HEK293 (cell line): ENCODE measurements at regions not wholly inside any gene's neighbourhood (a gene's known extent, or its start where the extent isn't known, plus 50 kb on each side); places are given as distances from the start of the nearest gene placed in this dataset.

Experiments
- CTCF ChIA-PET: fragments of 350-600 bp; formaldehyde crosslinking; extraction: SDS; loops from one replicate; lab custom pipeline; 2021; ENCODE audit warnings: antibody characterized with exemption; lab: Yijun Ruan, JAX
- POLR2A ChIA-PET: fragments of 300-600 bp; formaldehyde crosslinking; extraction: SDS; loops from one replicate; lab custom pipeline; 2020; ENCODE audit warnings: antibody characterized with exemption, inconsistent platforms; lab: Yijun Ruan, JAX
- H3K27ac ChIP-seq: fragments of 200-500 bp; sonication (Bioruptor generic); 2 replicates; pipeline ENCODE4 v1.5.1; 2014; ENCODE audit warnings: low read depth, low read length, control low read depth, inconsistent platforms; ENCODE audit errors: extremely low read depth
- H3K36me3 ChIP-seq, 2 experiments: fragments of 200-500 bp in 1 of 2; sonication (Bioruptor generic) in 1 of 2; 1 replicate in 1 of 2; 2 replicates in 1 of 2; pipeline ENCODE4 v1.5.1; 2014 to 2017; ENCODE audit warnings: inconsistent platforms in 2 of 2, low read length in 2 of 2; ENCODE audit not compliant: control insufficient read depth in 2 of 2, insufficient read depth in 1 of 2
- H3K4me1 ChIP-seq: fragments of 200-500 bp; sonication (Bioruptor generic); 2 replicates; pipeline ENCODE4 v1.5.1; 2014; ENCODE audit warnings: mild to moderate bottlenecking, low read length, inconsistent platforms; ENCODE audit not compliant: control insufficient read depth, insufficient read depth
- H3K4me3 ChIP-seq: 2 replicates; pipeline ENCODE4 v1.5.1; 2011; ENCODE audit warnings: low read depth, mild to moderate bottlenecking, control low read depth, low read length, moderate library complexity
- H3K9me3 ChIP-seq: fragments of 200-500 bp; sonication (Bioruptor generic); 2 replicates; pipeline ENCODE4 v1.5.1; 2014; ENCODE audit warnings: low read depth, low read length, inconsistent platforms; ENCODE audit not compliant: control insufficient read depth, insufficient read depth
- BCL11B ChIP-seq: fragments of 450-650 bp; formaldehyde crosslinking; IDR thresholded peaks from 2 replicates; pipeline ENCODE4 v1.5.1; 2016; ENCODE audit warnings: low read depth, missing biosample characterization, missing genetic modification characterization
- GFI1B ChIP-seq: fragments of 450-650 bp; formaldehyde crosslinking; IDR thresholded peaks from 2 replicates; pipeline ENCODE4 v1.5.1; 2016; ENCODE audit warnings: missing biosample characterization, missing genetic modification characterization
- KLF10 ChIP-seq: fragments of 450-650 bp; IDR thresholded peaks from 2 replicates; pipeline ENCODE4 v1.5.1; 2018; ENCODE audit warnings: missing biosample characterization, mild to moderate bottlenecking, missing genetic modification characterization
- PRDM1 ChIP-seq: fragments of 450-650 bp; formaldehyde crosslinking; IDR thresholded peaks from 2 replicates; pipeline ENCODE4; 2016; ENCODE audit warnings: missing biosample characterization, missing genetic modification characterization
- ZBTB20 ChIP-seq: fragments of 450-650 bp; formaldehyde crosslinking; IDR thresholded peaks from 2 replicates; pipeline ENCODE4 v1.5.1; 2016; ENCODE audit warnings: missing biosample characterization, missing genetic modification characterization
- ZEB2 ChIP-seq: fragments of 450-650 bp; formaldehyde crosslinking; IDR thresholded peaks from 2 replicates; pipeline ENCODE4 v1.5.1; 2016; ENCODE audit warnings: missing biosample characterization, missing genetic modification characterization
- ZFP3 ChIP-seq: fragments of 450-650 bp; formaldehyde crosslinking; IDR thresholded peaks from 2 replicates; pipeline ENCODE4 v1.5.1; 2016; ENCODE audit warnings: low read depth, missing biosample characterization, missing genetic modification characterization
- ZNF211 ChIP-seq: fragments of 450-650 bp; formaldehyde crosslinking; IDR thresholded peaks from 2 replicates; pipeline ENCODE4 v1.5.1; 2016; ENCODE audit warnings: low read depth, missing biosample characterization, missing genetic modification characterization
- ZNF23 ChIP-seq: fragments of 450-650 bp; formaldehyde crosslinking; IDR thresholded peaks from 2 replicates; pipeline ENCODE4 v1.5.1; 2016; ENCODE audit warnings: missing biosample characterization, missing genetic modification characterization, borderline replicate concordance
- ZNF350 ChIP-seq: fragments of 450-650 bp; formaldehyde crosslinking; IDR thresholded peaks from 2 replicates; pipeline ENCODE4 v1.5.0; 2017; ENCODE audit warnings: missing biosample characterization, mild to moderate bottlenecking, missing genetic modification characterization
- ZNF561 ChIP-seq: fragments of 450-650 bp; IDR thresholded peaks from 2 replicates; pipeline ENCODE4 v1.5.1; 2018; ENCODE audit warnings: missing biosample characterization, missing genetic modification characterization, borderline replicate concordance
- ZNF658 ChIP-seq: fragments of 450-650 bp; formaldehyde crosslinking; IDR thresholded peaks from 2 replicates; pipeline ENCODE4; 2016; ENCODE audit warnings: missing biosample characterization, missing genetic modification characterization
- ZNF747 ChIP-seq: fragments of 450-650 bp; formaldehyde crosslinking; IDR thresholded peaks from 2 replicates; pipeline ENCODE4 v1.5.1; 2016; ENCODE audit warnings: missing biosample characterization, missing genetic modification characterization
- ZNF76 ChIP-seq: fragments of 450-650 bp; formaldehyde crosslinking; IDR thresholded peaks from 2 replicates; pipeline ENCODE4; 2016; ENCODE audit warnings: low read depth, missing biosample characterization, missing genetic modification characterization, borderline replicate concordance
- ZNF791 ChIP-seq: fragments of 450-650 bp; formaldehyde crosslinking; IDR thresholded peaks from 2 replicates; pipeline ENCODE4 v1.5.1; 2016; ENCODE audit warnings: missing biosample characterization, missing genetic modification characterization
- ZSCAN30 ChIP-seq: fragments of 450-650 bp; IDR thresholded peaks from 2 replicates; pipeline ENCODE4 v1.5.1; 2018; ENCODE audit warnings: missing biosample characterization, mild to moderate bottlenecking, missing genetic modification characterization, moderate library complexity
- TF ChIP-seq, protein P1 (sequence below): fragments of 450-650 bp; formaldehyde crosslinking; IDR thresholded peaks from 2 replicates; pipeline ENCODE4 v1.5.1; 2016; ENCODE audit warnings: missing biosample characterization, missing genetic modification characterization
- TF ChIP-seq, protein P2 (sequence below): fragments of 450-650 bp; formaldehyde crosslinking; IDR thresholded peaks from 2 replicates; pipeline ENCODE4 v1.5.1; 2016; ENCODE audit warnings: missing biosample characterization, missing genetic modification characterization
- TF ChIP-seq, protein P3 (sequence below): fragments of 450-650 bp; formaldehyde crosslinking; IDR thresholded peaks from 2 replicates; pipeline ENCODE4 v1.5.1; 2017; ENCODE audit warnings: missing biosample characterization, missing genetic modification characterization
- TF ChIP-seq, protein P4 (sequence below): fragments of 450-650 bp; formaldehyde crosslinking; IDR thresholded peaks from 2 replicates; pipeline ENCODE4 v1.5.1; 2016; ENCODE audit warnings: missing biosample characterization, missing genetic modification characterization
- TF ChIP-seq, protein P5 (sequence below): fragments of 450-650 bp; formaldehyde crosslinking; IDR thresholded peaks from 2 replicates; pipeline ENCODE4 v1.5.1; 2016; ENCODE audit warnings: missing biosample characterization, missing genetic modification characterization
- TF ChIP-seq, protein P6 (sequence below): fragments of 450-650 bp; formaldehyde crosslinking; IDR thresholded peaks from 2 replicates; pipeline ENCODE4 v1.5.1; 2016; ENCODE audit warnings: missing biosample characterization, missing genetic modification characterization
- TF ChIP-seq, protein P7 (sequence below): fragments of 450-650 bp; formaldehyde crosslinking; IDR thresholded peaks from 2 replicates; pipeline ENCODE4; 2016; ENCODE audit warnings: missing biosample characterization, missing genetic modification characterization

DNA sequence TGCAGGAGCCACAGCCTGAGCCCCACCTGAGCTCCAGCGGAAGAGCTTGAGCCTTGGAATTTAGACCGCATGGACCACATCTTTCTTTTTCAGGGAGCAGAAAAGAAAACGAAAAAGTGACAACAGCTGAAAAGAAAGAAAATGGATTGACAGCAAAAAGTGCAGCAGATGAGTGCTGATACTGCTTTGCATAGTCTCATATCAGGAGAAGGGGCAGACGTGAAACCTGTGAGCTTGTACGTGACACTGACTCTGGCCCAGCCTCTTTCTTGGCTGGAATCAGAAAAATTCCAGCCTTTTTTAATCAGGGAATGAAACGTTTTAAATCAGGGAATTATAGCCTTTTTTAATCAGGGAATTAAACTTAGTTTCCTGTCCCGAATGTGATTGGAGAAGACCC, 1296.5 kb downstream of the TMEM121 start (continued):
- TF ChIP-seq, protein P1, sequence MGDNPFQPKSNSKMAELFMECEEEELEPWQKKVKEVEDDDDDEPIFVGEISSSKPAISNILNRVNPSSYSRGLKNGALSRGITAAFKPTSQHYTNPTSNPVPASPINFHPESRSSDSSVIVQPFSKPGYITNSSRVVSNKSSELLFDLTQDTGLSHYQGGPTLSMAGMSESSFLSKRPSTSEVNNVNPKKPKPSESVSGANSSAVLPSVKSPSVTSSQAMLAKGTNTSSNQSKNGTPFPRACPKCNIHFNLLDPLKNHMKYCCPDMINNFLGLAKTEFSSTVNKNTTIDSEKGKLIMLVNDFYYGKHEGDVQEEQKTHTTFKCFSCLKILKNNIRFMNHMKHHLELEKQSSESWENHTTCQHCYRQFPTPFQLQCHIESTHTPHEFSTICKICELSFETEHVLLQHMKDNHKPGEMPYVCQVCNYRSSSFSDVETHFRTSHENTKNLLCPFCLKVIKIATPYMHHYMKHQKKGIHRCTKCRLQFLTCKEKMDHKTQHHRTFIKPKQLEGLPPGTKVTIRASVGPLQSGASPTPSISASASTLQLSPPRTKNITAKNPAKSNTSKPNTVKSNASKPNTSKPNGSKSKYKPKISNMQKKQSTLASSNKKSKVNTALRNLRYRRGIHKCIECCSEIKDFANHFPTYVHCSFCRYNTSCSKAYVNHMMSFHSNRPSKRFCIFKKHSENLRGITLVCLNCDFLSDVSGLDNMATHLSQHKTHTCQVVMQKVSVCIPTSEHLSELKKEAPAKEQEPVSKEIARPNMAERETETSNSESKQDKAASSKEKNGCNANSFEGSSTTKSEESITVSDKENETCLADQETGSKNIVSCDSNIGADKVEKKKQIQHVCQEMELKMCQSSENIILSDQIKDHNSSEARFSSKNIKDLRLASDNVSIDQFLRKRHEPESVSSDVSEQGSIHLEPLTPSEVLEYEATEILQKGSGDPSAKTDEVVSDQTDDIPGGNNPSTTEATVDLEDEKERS (tag by site-specific recombination), result no peak
- TF ChIP-seq ZNF350 (no peak), ZNF561 (tag by site-specific recombination) (no peak), ZFP3 (tag by site-specific recombination) (no peak), ZEB2 (tag by site-specific recombination) (no peak), ZNF211 (tag by site-specific recombination) (no peak), ZNF76 (tag by site-specific recombination) (no peak), ZNF658 (no peak), KLF10 (tag by site-specific recombination) (no peak), ZBTB20 (no peak)
- TF ChIP-seq, protein P2, sequence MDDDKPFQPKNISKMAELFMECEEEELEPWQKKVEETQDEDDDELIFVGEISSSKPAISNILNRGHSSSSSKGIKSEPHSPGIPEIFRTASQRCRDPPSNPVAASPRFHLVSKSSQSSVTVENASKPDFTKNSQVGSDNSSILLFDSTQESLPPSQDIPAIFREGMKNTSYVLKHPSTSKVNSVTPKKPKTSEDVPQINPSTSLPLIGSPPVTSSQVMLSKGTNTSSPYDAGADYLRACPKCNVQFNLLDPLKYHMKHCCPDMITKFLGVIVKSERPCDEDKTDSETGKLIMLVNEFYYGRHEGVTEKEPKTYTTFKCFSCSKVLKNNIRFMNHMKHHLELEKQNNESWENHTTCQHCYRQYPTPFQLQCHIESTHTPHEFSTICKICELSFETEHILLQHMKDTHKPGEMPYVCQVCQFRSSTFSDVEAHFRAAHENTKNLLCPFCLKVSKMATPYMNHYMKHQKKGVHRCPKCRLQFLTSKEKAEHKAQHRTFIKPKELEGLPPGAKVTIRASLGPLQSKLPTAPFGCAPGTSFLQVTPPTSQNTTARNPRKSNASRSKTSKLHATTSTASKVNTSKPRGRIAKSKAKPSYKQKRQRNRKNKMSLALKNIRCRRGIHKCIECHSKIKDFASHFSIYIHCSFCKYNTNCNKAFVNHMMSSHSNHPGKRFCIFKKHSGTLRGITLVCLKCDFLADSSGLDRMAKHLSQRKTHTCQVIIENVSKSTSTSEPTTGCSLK (tag by site-specific recombination), result no peak
- TF ChIP-seq, protein P3, sequence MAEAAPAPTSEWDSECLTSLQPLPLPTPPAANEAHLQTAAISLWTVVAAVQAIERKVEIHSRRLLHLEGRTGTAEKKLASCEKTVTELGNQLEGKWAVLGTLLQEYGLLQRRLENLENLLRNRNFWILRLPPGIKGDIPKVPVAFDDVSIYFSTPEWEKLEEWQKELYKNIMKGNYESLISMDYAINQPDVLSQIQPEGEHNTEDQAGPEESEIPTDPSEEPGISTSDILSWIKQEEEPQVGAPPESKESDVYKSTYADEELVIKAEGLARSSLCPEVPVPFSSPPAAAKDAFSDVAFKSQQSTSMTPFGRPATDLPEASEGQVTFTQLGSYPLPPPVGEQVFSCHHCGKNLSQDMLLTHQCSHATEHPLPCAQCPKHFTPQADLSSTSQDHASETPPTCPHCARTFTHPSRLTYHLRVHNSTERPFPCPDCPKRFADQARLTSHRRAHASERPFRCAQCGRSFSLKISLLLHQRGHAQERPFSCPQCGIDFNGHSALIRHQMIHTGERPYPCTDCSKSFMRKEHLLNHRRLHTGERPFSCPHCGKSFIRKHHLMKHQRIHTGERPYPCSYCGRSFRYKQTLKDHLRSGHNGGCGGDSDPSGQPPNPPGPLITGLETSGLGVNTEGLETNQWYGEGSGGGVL, result no peak

DNA sequence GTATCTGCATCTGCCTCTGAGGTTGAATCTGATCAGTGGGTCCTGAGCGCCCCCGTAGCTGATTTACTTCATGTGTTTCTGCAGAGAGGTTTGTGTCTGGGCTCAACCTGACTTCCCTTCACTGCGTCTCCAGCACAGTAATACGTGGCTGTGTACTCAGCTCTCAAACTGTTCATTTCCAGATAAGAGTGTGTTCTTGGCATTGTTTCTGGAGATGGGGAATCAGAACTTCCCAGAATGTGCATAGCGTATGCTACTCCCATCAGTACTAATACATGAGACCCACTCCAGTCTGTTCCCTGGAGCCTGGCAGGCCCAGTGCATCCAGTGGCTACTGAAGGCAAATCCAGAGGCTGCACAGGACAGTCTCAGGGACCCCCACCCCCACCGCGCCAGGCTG, 1297.2 kb downstream of the TMEM121 start:
- H3K4me3 ChIP-seq, result no peak overlapping the region
- peaks cover under 1% of the 10 kb centered on the region for H3K9me3 ChIP-seq
- CTCF ChIA-PET, result interaction anchor here (1.2 to 4.2 kb wide), 4 partner anchors 8 to 52 kb away, joined by 5 to 60 read pairs (median 14); no protein-coding TSS in a partner anchor
- H3K36me3 ChIP-seq, result no peaks in the 10 kb centered on the region
- POLR2A ChIA-PET, result no interaction called here
- H3K27ac ChIP-seq, result no peak overlapping the region
- no peaks in the 10 kb centered on the region for H3K4me1 ChIP-seq
- TF ChIP-seq, protein P4, sequence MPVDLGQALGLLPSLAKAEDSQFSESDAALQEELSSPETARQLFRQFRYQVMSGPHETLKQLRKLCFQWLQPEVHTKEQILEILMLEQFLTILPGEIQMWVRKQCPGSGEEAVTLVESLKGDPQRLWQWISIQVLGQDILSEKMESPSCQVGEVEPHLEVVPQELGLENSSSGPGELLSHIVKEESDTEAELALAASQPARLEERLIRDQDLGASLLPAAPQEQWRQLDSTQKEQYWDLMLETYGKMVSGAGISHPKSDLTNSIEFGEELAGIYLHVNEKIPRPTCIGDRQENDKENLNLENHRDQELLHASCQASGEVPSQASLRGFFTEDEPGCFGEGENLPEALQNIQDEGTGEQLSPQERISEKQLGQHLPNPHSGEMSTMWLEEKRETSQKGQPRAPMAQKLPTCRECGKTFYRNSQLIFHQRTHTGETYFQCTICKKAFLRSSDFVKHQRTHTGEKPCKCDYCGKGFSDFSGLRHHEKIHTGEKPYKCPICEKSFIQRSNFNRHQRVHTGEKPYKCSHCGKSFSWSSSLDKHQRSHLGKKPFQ (tag by site-specific recombination), result no peak
- TF ChIP-seq GFI1B (tag by site-specific recombination) (no peak), ZSCAN30 (no peak), ZNF791 (tag by site-specific recombination) (no peak), PRDM1 (tag by site-specific recombination) (no peak), ZNF23 (tag by site-specific recombination) (no peak), BCL11B (no peak), ZNF747 (tag by site-specific recombination) (no peak)
- TF ChIP-seq, protein P5, sequence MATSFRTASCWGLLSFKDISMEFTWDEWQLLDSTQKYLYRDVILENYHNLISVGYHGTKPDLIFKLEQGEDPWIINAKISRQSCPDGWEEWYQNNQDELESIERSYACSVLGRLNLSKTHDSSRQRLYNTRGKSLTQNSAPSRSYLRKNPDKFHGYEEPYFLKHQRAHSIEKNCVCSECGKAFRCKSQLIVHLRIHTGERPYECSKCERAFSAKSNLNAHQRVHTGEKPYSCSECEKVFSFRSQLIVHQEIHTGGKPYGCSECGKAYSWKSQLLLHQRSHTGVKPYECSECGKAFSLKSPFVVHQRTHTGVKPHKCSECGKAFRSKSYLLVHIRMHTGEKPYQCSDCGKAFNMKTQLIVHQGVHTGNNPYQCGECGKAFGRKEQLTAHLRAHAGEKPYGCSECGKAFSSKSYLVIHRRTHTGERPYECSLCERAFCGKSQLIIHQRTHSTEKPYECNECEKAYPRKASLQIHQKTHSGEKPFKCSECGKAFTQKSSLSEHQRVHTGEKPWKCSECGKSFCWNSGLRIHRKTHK (tag by site-specific recombination), result no peak
- TF ChIP-seq, protein P6, sequence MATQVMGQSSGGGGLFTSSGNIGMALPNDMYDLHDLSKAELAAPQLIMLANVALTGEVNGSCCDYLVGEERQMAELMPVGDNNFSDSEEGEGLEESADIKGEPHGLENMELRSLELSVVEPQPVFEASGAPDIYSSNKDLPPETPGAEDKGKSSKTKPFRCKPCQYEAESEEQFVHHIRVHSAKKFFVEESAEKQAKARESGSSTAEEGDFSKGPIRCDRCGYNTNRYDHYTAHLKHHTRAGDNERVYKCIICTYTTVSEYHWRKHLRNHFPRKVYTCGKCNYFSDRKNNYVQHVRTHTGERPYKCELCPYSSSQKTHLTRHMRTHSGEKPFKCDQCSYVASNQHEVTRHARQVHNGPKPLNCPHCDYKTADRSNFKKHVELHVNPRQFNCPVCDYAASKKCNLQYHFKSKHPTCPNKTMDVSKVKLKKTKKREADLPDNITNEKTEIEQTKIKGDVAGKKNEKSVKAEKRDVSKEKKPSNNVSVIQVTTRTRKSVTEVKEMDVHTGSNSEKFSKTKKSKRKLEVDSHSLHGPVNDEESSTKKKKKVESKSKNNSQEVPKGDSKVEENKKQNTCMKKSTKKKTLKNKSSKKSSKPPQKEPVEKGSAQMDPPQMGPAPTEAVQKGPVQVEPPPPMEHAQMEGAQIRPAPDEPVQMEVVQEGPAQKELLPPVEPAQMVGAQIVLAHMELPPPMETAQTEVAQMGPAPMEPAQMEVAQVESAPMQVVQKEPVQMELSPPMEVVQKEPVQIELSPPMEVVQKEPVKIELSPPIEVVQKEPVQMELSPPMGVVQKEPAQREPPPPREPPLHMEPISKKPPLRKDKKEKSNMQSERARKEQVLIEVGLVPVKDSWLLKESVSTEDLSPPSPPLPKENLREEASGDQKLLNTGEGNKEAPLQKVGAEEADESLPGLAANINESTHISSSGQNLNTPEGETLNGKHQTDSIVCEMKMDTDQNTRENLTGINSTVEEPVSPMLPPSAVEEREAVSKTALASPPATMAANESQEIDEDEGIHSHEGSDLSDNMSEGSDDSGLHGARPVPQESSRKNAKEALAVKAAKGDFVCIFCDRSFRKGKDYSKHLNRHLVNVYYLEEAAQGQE (tag by site-specific recombination), result no peak
- TF ChIP-seq, protein P7, sequence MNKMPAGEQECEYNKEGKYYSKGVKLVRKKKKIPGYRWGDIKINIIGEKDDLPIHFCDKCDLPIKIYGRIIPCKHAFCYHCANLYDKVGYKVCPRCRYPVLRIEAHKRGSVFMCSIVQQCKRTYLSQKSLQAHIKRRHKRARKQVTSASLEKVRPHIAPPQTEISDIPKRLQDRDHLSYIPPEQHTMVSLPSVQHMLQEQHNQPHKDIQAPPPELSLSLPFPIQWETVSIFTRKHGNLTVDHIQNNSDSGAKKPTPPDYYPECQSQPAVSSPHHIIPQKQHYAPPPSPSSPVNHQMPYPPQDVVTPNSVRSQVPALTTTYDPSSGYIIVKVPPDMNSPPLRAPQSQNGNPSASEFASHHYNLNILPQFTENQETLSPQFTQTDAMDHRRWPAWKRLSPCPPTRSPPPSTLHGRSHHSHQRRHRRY (tag by site-specific recombination), result no peak
